Mammary epithelial cell (primary cell): ENCODE measurements at regions not wholly inside any gene's neighbourhood (a gene's known extent, or its start where the extent isn't known, plus 50 kb on each side); places are given as distances from the start of the nearest gene placed in this dataset.

Experiments used
- EZH2 ChIP-seq: IDR thresholded peaks from 2 replicates; pipeline ENCODE4 v1.6.1; 2012; ENCODE audit warnings: low read length, inconsistent platforms, borderline replicate concordance
- TF ChIP-seq, protein P1 (sequence below), 2 donors: IDR thresholded peaks in 1 of 2; conservative IDR thresholded peaks in 1 of 2; 2 replicates each; pipeline ENCODE4 v1.5.1; 2011 to 2012; ENCODE audit warnings: inconsistent platforms in 2 of 2, low read length in 2 of 2, mild to moderate bottlenecking in 2 of 2, control low read depth in 1 of 2, low read depth in 1 of 2; ENCODE audit not compliant: insufficient read depth in 1 of 2; ENCODE audit errors: extremely low read depth in 1 of 2

DNA sequence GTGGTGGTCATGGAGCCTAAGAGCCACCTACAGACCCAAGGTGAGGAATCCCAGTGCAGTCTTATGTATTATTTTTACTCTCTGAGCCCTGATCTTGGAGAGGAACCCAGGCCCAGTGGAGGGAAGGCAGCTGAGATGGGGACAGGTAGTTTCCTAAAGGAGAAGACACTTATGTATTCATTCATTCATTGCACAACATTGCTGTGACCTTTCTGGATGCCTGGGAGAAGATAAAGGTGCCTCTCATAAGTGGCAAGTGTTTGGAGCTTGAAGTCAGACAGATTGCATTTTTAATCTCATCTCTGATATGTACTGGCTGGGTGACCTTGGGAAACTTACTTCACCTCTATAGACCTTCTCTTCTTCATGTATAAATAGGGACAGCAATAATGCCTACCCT lies 111.1 kb downstream of the CEBPB start:
- TF ChIP-seq, protein P1, sequence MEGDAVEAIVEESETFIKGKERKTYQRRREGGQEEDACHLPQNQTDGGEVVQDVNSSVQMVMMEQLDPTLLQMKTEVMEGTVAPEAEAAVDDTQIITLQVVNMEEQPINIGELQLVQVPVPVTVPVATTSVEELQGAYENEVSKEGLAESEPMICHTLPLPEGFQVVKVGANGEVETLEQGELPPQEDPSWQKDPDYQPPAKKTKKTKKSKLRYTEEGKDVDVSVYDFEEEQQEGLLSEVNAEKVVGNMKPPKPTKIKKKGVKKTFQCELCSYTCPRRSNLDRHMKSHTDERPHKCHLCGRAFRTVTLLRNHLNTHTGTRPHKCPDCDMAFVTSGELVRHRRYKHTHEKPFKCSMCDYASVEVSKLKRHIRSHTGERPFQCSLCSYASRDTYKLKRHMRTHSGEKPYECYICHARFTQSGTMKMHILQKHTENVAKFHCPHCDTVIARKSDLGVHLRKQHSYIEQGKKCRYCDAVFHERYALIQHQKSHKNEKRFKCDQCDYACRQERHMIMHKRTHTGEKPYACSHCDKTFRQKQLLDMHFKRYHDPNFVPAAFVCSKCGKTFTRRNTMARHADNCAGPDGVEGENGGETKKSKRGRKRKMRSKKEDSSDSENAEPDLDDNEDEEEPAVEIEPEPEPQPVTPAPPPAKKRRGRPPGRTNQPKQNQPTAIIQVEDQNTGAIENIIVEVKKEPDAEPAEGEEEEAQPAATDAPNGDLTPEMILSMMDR (conservative IDR thresholded peaks at IDR 0.05 in 1 of 2, IDR thresholded peaks at IDR 0.05 in 1 of 2; ENCODE audit: extremely low read depth in 1 of 2, insufficient read depth in 1 of 2, low read depth in 1 of 2, low read length in 2 of 2), result no peak
- TF ChIP-seq EZH2, result no peak
